Activated CD4-positive, CD25-positive, alpha-beta regulatory T cell treated with anti-CD3 and anti-CD28 coated beads, Interleukin-2, amount 50 U/mL, for 24 hours (primary cell): ENCODE measurements at regions not wholly inside any gene's neighbourhood (a gene's known extent, or its start where the extent isn't known, plus 50 kb on each side); places are given as distances from the start of the nearest gene placed in this dataset.

Experiments used
- ATAC-seq, 2 donors: fragments of 150-1000 bp; cut with Tn5 transposase; one replicate each; pipeline ENCODE4 v1.10.0; 2021; ENCODE audit warnings: mild to moderate bottlenecking in 1 of 2, moderate library complexity in 1 of 2

- ATAC-seq = no peak
These were observed 1597.1 kb upstream of the GOT2 start for GRCh38 chr16:60331168-60331567.

GRCh38 chr16:60329108-60329507, 1595.0 kb upstream of the GOT2 start:
- no peak for ATAC-seq

- no peak for ATAC-seq
These were observed 1594.0 kb upstream of the GOT2 start for GRCh38 chr16:60328152-60328551.

GRCh38 chr16:60318486-60318885, 1584.4 kb upstream of the GOT2 start:
- ATAC-seq = no peak

- no peak for ATAC-seq
These were observed 1576.8 kb upstream of the GOT2 start for GRCh38 chr16:60310846-60311445.

GRCh38 chr16:60304720-60305119, 1570.6 kb upstream of the GOT2 start:
- ATAC-seq = no peak

- ATAC-seq = no peak
These were observed 1570.0 kb upstream of the GOT2 start for GRCh38 chr16:60304066-60304465.

GRCh38 chr16:60302676-60303075, 1568.6 kb upstream of the GOT2 start:
- ATAC-seq = no peak

GRCh38 chr16:60302261-60302660, 1568.1 kb upstream of the GOT2 start:
- no peak for ATAC-seq

- no peak for ATAC-seq
These were observed 1565.2 kb upstream of the GOT2 start for GRCh38 chr16:60299241-60299776.

- no peak for ATAC-seq
These were observed 1561.3 kb upstream of the GOT2 start for GRCh38 chr16:60295451-60295850.

- no peak for ATAC-seq
These were observed 1551.7 kb upstream of the GOT2 start for GRCh38 chr16:60285794-60286193.

- no peak for ATAC-seq
These were observed 1545.0 kb upstream of the GOT2 start for GRCh38 chr16:60279061-60279665.

- no peak for ATAC-seq
These were observed 1540.4 kb upstream of the GOT2 start for GRCh38 chr16:60274431-60275019.

GRCh38 chr16:60271781-60272180, 1537.7 kb upstream of the GOT2 start:
- no peak for ATAC-seq

GRCh38 chr16:60271025-60271771, 1537.1 kb upstream of the GOT2 start:
- ATAC-seq = no peak

GRCh38 chr16:60261425-60261824, 1527.3 kb upstream of the GOT2 start:
- no peak for ATAC-seq

GRCh38 chr16:60259956-60260355, 1525.8 kb upstream of the GOT2 start:
- no peak for ATAC-seq

- ATAC-seq = no peak
These were observed 1512.0 kb upstream of the GOT2 start for GRCh38 chr16:60246086-60246485.

- ATAC-seq = no peak
These were observed 1507.6 kb upstream of the GOT2 start for GRCh38 chr16:60241671-60242070.

GRCh38 chr16:60230666-60231065, 1496.5 kb upstream of the GOT2 start:
- no peak for ATAC-seq

- ATAC-seq = no peak
These were observed 1491.4 kb upstream of the GOT2 start for GRCh38 chr16:60225541-60225940.

GRCh38 chr16:60217787-60218186, 1483.7 kb upstream of the GOT2 start:
- ATAC-seq = no peak

GRCh38 chr16:60214311-60214710, 1480.2 kb upstream of the GOT2 start:
- ATAC-seq = no peak
